Stimulated activated naive CD4-positive, alpha-beta T cell treated with Interleukin-2 at 50 U/mL for 16 hours (primary cell): ENCODE measurements at regions not wholly inside any gene's neighbourhood (a gene's known extent, or its start where the extent isn't known, plus 50 kb on each side); places are given as distances from the start of the nearest gene placed in this dataset.

Source experiments
- DNase-seq: peaks from one replicate; lab custom pipeline; 2025; lab: John Stamatoyannopoulos, UW

DNA sequence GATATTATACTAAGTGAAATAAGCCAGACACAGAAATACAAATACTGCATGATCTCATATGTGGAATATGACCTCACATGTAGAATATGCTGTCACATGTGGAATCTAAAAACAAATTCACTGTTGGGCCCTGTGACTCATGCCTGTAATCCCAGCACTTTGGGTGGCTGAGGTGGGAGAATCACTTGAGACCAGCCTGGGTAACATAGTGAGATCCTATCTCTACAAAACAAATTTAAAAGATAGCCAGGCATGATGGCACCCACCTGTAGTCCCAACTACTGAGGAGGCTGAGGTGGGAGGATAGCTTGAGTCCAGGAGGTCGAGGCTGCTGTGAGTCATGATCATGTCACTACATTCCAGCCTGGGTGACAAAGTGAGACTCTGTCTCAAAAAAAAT, 160.3 kb downstream of the PTEN start:
- DNase-seq: no peak

GRCh38 chr10:88026031-88026430, 162.6 kb downstream of the PTEN start:
- DNase-seq: no peak

DNA sequence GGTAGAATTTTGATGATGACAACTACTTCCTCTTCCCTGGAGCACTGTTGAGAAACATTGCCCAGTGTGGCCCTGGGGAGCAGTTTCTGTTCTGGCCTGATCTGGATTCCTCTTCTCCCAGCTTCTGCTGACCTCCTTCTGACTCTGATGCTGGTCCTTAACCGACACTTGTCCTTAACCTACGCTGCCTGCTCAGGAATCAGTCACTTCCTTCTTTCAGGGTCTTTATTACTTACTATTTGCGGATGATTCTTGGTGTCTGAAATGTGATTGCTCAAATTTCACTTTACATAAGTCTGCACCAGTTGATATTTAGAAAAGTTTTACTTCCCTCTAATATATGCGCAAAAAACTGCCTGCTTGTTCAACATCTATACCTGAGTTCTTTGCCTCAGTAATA, 164.1 kb downstream of the PTEN start:
- DNase-seq: no peak

- DNase-seq: no peak
Measured at GRCh38 chr10:88028072-88028471, 164.6 kb downstream of the PTEN start.

DNA sequence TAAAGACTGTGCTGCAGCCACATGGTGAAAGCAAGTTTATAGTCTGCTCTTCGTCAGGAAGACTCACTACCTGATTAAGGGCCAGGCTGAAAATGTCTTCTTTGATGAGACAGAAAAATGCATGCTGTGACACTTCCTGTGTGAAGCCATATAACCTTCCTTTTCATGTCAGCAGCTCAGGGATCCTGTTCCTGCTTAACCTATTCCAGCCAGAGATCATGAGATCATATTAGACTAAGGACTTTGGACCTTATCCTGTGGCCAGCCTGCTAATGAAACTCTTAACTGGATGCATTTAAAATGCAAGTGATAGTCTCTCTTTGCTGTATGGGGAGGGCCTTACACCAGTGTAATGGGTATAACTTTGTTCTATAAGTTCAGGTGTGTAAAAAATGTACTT, 165.2 kb downstream of the PTEN start:
- no peak for DNase-seq

DNA sequence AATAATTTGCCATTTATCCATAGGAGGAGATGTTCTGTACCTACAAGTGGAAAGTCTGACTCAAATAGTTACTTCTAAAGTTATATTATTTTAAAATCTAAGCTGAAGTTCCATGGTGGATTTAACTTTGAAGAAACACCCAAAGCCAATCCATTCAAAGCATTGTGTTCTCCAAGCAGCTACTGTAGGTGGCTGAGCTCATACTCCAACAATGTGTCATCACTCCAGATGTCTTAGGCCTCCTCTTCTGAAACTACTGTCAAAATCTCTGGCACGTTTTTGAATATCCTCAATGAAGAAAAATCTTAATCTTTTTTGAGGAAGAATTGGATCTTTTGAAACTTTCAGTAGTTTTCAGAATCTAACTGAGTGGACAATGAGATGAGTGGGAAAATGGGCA, 169.1 kb downstream of the PTEN start:
- DNase-seq: no peak

- no peak for DNase-seq
Measured at GRCh38 chr10:88033385-88033784, 170.0 kb downstream of the PTEN start.

GRCh38 chr10:88033793-88034192, 170.4 kb downstream of the PTEN start:
- DNase-seq: no peak

DNA sequence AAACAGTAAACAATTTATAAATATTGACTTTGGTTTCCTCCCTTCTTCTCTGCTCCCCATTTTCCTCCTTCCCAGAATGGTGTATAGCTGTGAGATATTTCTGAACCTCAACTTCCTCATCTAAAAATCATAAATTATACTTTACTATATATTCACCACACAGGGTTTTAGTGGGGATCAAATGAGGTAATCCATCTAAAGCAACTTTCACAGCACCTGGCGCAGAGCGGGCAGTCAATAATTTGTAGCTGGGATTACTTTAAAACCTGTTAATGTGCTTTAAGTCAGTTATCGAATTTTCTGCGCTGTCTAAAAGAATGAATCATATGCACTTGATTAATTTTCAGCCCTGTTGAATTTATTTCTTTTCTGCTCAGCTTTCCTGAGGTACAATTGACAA, 172.7 kb downstream of the PTEN start:
- DNase-seq: no peak

DNA sequence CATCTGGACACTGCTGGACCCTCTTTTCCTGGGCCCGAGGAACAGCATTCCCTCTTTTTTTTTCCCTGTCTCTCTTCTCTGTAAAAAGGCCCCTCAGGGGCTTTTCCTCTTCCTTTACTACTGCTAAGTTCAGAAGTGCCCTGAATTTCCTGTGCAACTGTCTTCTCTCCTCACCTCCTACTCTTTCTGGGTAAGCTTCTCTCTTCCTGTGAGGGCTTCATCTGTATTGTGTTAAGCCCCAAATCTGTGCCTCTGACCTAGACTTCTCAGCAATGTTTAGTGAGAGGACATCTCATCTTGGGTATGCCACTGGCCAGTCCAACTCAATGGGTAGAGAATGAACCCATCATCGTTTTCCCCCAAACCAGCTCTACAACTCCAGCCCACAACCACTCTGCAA, 174.2 kb downstream of the PTEN start:
- DNase-seq: no peak

DNA sequence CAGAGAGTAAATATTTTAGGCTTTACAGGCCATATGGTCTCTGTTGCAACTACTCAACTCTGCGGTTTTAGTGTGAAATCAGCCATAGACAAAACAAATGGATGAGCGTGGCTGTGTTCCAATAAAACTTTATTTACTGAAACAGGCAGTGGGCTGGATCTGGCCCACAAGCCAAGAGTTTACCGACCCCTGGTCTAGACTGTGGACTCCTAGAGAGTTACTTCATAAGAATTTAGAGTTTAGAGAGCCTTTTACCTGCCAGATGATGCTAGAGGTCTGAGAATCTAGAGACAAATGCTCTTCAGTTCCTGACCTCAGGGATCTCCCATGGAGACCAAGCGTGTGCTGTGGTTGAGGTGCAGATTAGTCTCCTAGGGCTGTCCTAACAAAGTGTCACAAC, 174.8 kb downstream of the PTEN start:
- no peak for DNase-seq

DNA sequence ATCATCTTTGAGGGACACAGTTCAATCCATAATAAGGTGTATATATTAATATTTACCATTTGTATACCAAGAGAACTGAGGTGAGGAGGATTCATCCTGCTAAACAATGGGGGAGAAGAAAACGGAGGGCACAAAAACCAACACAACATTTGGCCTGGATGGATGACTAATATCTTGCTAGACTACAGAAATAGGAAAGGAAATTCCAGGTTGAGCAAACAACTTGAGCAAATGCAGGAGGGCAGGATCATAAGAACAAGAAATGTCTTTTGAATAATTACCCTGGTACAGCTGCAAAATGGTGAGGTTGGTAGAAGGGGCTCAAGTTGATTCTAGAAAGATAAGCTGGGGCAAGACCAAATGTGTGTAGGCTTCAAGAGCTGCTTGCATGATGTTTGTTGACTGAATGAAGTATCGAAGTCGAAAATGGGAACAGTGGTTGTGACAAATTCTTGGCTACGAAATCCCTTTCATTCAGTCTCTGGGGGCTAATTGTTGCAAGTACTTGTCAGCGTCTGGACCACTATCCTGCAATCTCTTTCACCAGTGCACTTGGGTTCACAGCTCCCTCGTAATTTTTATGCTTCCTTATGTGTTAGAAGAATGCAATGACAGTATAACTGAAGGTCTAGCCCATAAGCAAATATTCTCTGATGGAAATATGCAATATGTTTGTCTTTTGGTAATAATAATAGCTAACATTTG, 176.2 kb downstream of the PTEN start:
- DNase-seq: no peak

DNA sequence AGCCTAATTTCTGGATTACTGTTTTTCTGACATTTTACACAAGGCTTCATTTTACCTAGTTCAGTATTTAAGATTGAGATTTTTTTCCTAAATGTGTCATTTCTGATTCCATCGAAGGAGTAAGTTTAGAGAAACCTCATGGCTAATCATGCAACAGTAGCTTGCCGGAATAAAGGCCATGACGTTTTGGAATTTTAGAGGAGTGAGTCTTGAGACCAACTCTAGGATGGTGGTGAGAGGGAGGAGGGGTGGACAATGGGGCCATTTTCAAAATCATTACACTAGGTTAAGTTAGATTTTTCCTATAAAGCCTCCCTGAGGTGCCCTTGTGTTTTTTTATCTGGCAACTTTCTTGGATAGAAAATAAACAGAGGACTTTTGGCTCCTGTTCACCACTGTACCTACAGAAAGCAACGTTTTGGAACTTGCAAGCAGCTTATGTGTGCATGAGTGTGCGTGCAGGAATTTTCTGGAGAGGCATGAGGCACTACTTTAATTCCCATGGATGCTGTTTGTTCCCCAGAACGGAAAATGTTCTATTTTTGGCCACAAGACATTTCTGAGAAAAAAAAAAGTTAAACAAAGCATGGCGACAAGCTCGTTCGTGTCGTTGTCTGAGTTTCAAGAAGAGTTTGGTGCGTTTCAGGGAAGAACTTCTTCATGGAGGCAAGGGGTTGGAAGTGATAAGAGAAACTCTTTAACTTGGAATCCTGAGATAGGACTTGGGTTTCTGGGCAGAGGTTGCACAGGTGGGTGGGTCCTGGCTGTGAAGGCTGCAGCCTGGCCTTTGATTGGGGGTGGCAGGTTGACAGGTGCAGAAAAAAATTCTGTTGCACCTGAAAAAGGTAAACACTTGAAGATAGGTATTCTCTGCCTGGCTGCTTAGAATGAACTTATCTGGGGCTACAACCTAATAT, 178.1 kb downstream of the PTEN start:
- DNase-seq: no peak

DNA sequence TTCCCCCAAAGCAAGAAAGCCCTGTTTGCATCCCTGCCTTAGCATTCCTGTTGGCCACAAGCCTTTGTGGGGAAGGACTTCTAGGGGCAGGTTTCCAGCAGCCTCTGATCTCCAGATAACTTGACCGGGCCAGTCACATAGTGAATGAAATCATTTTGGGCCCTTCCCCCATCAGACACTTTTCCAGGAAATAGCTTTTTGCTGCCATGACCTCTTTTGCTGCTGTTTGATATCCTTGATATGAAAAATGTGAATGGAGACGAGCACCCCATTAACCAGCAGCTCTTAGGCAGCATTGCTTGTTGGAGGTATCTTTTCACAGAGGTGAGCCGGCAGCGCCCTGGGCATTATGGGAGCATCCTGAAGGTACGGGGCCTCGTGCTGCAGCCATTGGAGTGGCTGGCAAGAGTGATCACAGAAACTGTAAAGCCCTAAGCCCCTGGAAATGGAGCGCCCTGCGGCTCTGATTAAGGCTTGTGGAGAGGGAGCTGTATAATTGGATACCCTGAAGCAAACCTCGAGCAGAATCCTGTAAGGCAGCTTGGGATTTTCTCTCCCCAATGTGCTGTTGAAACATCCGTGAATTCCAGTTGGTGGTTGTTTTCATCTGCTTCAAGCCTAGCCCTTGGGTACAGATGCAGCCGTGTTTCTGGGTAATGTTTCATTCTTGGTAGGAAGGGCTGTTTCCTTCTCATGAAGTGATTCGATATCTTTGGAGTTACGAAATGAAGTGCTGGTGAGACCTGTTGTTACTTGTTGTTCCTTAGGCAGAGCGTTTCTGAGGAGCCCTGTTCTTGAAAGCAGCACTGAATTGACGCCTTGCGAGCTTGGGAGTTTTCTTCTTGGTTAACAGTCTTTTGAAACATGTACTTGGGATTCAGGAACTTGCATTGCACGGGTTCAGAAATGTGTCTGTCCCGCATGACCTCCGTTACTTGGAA, 179.0 kb downstream of the PTEN start:
- no peak for DNase-seq

GRCh38 chr10:88045096-88045495, 181.7 kb downstream of the PTEN start:
- no peak for DNase-seq

- DNase-seq: no peak
Measured at GRCh38 chr10:88045656-88046415, 182.4 kb downstream of the PTEN start.

- DNase-seq: no peak
Measured at GRCh38 chr10:88047579-88047978, 184.2 kb downstream of the PTEN start.

GRCh38 chr10:88048312-88048711, 184.9 kb downstream of the PTEN start:
- no peak for DNase-seq

DNA sequence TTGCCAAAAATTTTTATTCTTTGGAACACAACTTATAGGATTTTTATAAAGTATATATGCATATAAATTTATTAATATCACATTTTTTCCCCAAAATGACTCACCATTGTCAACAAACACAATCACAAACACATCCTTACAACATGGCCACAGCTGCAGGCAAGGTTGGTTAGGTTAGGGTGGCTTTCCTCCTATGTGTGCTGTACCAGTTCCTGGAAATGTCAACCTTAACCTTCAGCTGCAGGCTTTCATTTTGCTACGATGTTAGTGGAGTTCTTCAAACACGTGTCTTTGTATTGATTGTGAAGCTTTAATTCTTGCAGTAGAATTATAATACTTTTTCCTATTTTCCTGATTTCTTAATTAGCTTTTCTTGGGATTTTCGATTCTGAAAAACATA, 185.8 kb downstream of the PTEN start:
- DNase-seq: no peak

DNA sequence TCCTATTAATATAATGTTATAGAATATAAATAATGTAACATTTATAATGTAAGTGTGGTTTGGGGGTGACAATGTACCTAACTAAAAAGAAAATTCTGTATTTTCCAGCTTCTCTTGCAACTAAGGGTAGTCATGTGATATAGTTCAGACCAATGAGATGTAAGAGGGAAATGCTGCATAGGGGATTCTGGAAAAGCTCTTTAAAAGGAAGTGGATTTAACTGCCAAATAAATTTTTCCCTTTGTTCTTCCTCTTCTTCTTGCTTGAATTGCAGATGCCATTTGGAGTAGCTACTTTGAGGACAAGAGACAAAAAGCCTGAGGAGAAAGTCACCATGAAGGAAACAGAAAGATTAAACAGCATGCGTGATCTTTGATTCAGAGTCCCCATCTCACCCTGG, 194.3 kb downstream of the PTEN start:
- DNase-seq: no peak

DNA sequence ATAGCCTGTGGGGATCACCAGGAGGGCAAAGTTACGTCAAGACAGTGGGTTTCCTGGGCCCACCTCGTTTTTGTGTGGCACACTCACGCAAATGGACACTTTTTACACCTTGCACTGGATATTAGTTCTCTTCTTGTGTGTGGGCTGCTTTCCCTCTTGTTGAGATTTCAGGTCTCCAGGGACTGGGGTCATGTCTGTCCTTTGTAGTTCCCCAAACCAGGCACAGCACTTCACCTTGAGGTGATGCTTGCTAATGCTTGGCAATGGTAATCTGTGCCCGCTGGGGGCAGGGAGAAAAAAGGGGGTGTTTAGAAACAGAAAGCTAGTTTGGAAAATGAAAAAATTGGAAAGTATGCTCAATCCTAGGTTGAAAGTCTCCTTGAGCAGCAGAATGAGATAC, 195.3 kb downstream of the PTEN start:
- no peak for DNase-seq

GRCh38 chr10:88059190-88059589, 195.8 kb downstream of the PTEN start:
- no peak for DNase-seq
